Activated CD4-positive, alpha-beta T cell treated with anti-CD3 and anti-CD28 coated beads, Interleukin-2, amount 10 ng/mL, durations not matched to agents 7 days and 5 days (primary cell): ENCODE measurements at regions not wholly inside any gene's neighbourhood (a gene's known extent, or its start where the extent isn't known, plus 50 kb on each side); places are given as distances from the start of the nearest gene placed in this dataset.

Source experiments
- CTCF ChIA-PET: fragments of 350-600 bp; sonication (Branson Sonifier 250); formaldehyde crosslinking; loops from one replicate; lab custom pipeline; 2021; ENCODE audit warnings: antibody characterized with exemption; lab: Charles Lee
- POLR2A ChIA-PET: fragments of 350-600 bp; sonication (Branson Sonifier 250); formaldehyde crosslinking; loops from one replicate; lab custom pipeline; 2021; ENCODE audit warnings: antibody characterized with exemption; lab: Charles Lee
- DNase-seq: peaks from one replicate; pipeline ENCODE4 v3.0.0-alpha.2; 2020
- H3K27ac Mint-ChIP-seq: one replicate; pipeline ENCODE4 v1.8.0; 2021; ENCODE audit warnings: mild to moderate bottlenecking, moderate library complexity, mixed read lengths
- H3K27me3 Mint-ChIP-seq: one replicate; pipeline ENCODE4 v1.8.0; 2021; ENCODE audit warnings: mixed read lengths
- H3K36me3 Mint-ChIP-seq: one replicate; pipeline ENCODE4 v1.8.0; 2021; ENCODE audit warnings: low read depth, mixed read lengths
- H3K4me1 Mint-ChIP-seq: one replicate; pipeline ENCODE4 v1.8.0; 2021; ENCODE audit warnings: mixed read lengths
- H3K4me3 Mint-ChIP-seq: one replicate; pipeline ENCODE4 v1.8.0; 2021; ENCODE audit warnings: mild to moderate bottlenecking, moderate library complexity, mixed read lengths
- H3K9me3 Mint-ChIP-seq: one replicate; pipeline ENCODE4 v1.8.0; 2021; ENCODE audit warnings: mixed read lengths

DNA sequence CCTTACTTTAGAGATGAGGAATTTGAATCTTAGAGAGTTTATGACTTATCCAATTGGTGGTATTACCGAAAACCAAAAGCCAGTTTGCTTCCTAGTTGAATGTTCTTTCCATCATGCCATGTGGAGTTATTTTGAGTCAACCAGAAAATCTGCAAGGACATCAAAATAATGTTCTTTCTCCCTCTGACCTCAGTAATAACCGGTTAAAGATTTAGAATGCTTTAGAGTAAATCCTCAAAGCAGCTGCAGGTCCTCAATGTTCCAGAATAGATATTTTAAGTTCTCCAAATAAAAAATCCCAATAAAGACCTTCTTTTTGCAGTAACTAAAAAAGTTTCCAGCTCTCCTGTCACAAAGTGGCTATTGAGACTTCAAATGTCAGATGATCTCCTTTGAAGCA is 396.6 kb downstream of the ADAMTS20 start:
- Mint-ChIP-seq H3K27me3 (no peaks in the 10 kb centered on the region), H3K4me3 (no peak overlapping the region), H3K4me1 (no peaks in the 10 kb centered on the region), H3K36me3 (no peaks in the 10 kb centered on the region), H3K9me3 (peaks cover 2% of the 10 kb centered on the region), H3K27ac (no peak overlapping the region)
- DNase-seq = no peak
- ChIA-PET POLR2A (no interaction called here), CTCF (interaction anchor here (0.6 kb wide), 1 partner anchor 459 kb away, joined by 3 read pairs; no protein-coding TSS in a partner anchor)

DNA sequence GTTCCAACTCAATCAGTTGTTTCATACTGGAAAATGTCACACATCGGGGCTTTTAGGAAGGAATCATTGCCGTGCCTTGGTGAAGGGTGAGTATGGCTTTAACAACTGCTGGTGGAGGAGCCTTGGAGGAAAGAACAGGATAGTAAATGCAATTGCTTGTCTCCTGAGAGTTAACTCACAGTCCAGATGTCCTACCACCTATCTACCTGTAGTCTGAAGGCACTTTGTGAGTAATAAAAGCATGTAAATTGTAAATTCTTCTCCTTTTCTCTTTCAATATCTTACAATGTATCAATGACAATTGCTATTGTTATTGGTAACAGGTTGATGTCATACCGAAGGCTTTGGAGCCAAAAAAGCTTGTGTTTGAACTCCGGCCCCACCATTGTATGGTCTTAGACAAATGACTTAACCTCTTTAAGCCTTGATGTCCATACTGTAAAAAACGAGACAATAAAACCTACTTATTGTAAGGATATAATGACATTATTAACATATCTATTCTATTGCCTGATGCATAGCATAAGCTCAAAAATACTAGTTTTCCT is 397.4 kb downstream of the ADAMTS20 start:
- CTCF ChIA-PET = no interaction called here
- POLR2A ChIA-PET = no interaction called here
- Mint-ChIP-seq H3K9me3 (peaks cover 2% of the 10 kb centered on the region), H3K4me1 (no peaks in the 10 kb centered on the region), H3K36me3 (no peaks in the 10 kb centered on the region), H3K27me3 (no peaks in the 10 kb centered on the region), H3K27ac (no peak overlapping the region), H3K4me3 (no peak overlapping the region)
- no peak for DNase-seq

DNA sequence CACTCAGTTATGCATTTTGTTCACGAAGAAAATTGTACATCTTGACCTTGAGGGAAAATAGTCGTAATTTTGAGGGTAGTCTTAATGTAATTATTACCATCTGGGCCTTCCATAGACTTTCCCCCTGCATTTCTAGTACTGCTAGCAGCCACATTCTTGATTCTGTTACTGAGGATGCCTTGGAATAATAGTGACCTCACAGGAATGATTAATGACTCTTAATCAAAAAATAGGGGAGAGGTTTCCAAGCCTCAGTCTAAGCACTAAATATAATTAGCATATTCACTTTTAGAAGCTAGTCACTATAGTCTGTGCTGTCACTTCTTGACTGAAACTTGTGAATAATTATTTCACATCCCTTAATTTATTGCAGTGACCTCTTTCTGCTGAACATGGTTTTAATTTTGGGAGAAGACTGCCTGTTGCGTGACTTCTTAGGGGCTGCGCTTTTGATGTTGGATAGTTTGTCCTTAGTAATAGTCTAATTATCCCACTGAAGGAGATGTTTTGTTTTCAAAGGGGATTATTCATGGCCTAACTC is 400.5 kb downstream of the ADAMTS20 start:
- H3K4me1 Mint-ChIP-seq = no peaks in the 10 kb centered on the region
- ChIA-PET POLR2A (no interaction called here), CTCF (interaction anchor here (0.6 kb wide), 1 partner anchor 31 kb away, joined by 3 read pairs; no protein-coding TSS in a partner anchor)
- H3K27ac Mint-ChIP-seq = no peak overlapping the region
- H3K36me3 Mint-ChIP-seq = no peaks in the 10 kb centered on the region
- no peak for DNase-seq
- H3K9me3 Mint-ChIP-seq = no peaks in the 10 kb centered on the region
- H3K4me3 Mint-ChIP-seq = no peak overlapping the region
- H3K27me3 Mint-ChIP-seq = no peaks in the 10 kb centered on the region

DNA sequence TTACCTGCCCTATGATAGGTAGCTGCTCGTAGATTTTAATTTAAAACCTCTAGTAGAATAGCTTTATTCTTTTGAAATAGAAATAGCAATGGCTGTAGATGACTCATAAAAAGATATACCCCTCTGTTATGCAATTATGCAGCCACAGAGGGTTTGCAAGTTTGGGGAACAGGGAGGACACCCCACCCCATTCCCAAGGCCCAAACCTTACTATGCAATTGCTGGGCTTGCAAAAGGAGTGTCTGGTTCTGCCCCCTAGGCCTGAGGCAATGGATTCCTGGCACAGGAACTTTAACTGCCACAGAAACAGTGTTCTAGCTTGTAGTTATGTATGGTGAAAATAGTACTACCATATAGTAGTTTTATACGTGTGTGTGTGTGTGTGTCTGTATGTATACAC is 403.3 kb downstream of the ADAMTS20 start:
- Mint-ChIP-seq H3K4me1 (no peaks in the 10 kb centered on the region), H3K9me3 (no peaks in the 10 kb centered on the region), H3K36me3 (no peaks in the 10 kb centered on the region), H3K4me3 (no peak overlapping the region), H3K27ac (no peak overlapping the region), H3K27me3 (no peaks in the 10 kb centered on the region)
- DNase-seq = no peak
- ChIA-PET POLR2A (no interaction called here), CTCF (no interaction called here)

DNA sequence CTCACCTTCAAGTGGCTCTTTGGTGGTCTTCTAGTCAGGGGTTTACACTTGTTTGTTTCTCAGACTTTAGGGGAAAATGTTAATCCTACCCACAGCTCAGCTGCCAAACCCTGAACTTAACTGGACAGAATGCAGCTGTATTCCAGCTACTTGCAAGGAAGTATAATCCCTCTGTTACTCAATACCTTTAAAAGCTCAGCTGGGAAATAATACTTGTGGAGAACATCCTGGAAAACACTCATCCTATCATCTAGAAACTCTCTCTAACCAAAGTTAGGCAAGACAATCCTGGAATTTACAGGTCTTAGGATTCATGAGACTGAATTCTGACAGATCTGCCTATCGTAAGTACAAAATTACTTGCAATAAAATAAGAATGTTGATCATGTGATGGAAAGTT is 404.1 kb downstream of the ADAMTS20 start:
- no peaks in the 10 kb centered on the region for H3K36me3 Mint-ChIP-seq
- no peaks in the 10 kb centered on the region for H3K9me3 Mint-ChIP-seq
- POLR2A ChIA-PET = no interaction called here
- no peaks in the 10 kb centered on the region for H3K27me3 Mint-ChIP-seq
- CTCF ChIA-PET = no interaction called here
- no peaks in the 10 kb centered on the region for H3K4me1 Mint-ChIP-seq
- H3K27ac Mint-ChIP-seq = no peak overlapping the region
- no peak for DNase-seq
- no peak overlapping the region for H3K4me3 Mint-ChIP-seq

DNA sequence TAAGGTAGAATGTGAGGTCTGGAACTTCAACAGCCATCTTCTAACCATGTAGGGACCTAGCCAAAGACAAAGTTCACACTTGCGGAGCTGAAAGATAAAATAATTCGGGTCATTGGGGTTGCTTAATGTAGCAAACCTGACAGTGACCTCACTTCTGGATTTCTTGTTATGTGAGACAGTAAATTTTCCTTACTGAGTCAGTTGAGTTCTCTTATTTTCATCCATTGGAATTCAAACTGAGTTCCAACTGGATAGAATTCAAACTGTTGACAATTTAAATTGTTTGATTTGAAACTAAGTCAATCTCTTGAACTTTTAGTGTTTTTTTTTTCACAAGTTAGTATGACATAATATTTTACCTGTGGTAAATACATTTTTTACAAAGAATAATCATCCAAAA is 406.5 kb downstream of the ADAMTS20 start:
- Mint-ChIP-seq H3K27ac (no peak overlapping the region), H3K9me3 (no peaks in the 10 kb centered on the region), H3K4me1 (no peaks in the 10 kb centered on the region), H3K27me3 (no peaks in the 10 kb centered on the region), H3K36me3 (no peaks in the 10 kb centered on the region), H3K4me3 (no peak overlapping the region)
- CTCF ChIA-PET = no interaction called here
- POLR2A ChIA-PET = no interaction called here
- DNase-seq = no peak

DNA sequence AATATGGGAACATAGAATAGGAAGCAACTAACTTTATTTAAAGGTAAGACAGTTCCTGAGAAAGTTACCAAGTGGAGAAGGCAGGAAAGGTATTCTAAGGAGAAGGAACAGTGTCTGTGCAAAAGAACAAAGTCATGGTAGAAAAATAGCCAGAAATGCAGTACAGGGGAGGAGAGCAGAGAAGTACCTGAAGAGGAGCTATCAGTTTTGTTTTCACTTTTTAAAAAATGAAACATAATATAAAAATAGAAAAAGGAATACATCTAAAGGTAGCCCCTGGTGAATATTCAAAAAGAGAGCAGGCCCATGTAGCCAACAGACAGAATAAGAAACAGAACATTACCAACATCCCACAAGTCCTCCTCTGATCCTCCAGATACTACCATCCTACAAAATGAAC is 408.7 kb downstream of the ADAMTS20 start:
- Mint-ChIP-seq H3K9me3 (no peaks in the 10 kb centered on the region), H3K27ac (no peak overlapping the region), H3K4me1 (no peaks in the 10 kb centered on the region), H3K4me3 (no peak overlapping the region), H3K36me3 (no peaks in the 10 kb centered on the region), H3K27me3 (no peaks in the 10 kb centered on the region)
- DNase-seq = no peak
- ChIA-PET CTCF (interaction anchor here (0.6 kb wide), 1 partner anchor 1918 kb away, joined by 3 read pairs; no protein-coding TSS in a partner anchor), POLR2A (no interaction called here)

DNA sequence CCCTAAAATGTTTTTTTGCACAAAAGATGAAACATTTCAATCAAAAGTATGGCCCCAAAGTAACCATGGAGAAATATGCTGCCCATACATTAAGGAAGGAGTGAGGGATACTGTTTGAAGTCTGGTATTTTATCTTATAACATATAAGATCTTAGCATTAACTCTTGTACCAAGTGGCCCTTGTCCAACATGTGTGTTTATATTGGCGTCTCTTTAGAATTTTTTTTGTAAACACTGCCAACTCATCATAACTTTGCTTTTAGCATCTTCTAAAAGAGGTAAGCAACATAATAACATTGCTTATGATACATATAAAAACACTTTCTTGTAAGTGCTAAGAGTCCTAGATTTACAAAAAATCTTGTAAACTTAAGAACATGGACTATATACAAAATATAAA is 419.7 kb downstream of the ADAMTS20 start:
- Mint-ChIP-seq H3K4me1 (no peaks in the 10 kb centered on the region), H3K27me3 (no peaks in the 10 kb centered on the region), H3K9me3 (no peaks in the 10 kb centered on the region), H3K4me3 (no peak overlapping the region), H3K36me3 (no peaks in the 10 kb centered on the region), H3K27ac (no peak overlapping the region)
- CTCF ChIA-PET = no interaction called here
- DNase-seq = no peak
- POLR2A ChIA-PET = no interaction called here

DNA sequence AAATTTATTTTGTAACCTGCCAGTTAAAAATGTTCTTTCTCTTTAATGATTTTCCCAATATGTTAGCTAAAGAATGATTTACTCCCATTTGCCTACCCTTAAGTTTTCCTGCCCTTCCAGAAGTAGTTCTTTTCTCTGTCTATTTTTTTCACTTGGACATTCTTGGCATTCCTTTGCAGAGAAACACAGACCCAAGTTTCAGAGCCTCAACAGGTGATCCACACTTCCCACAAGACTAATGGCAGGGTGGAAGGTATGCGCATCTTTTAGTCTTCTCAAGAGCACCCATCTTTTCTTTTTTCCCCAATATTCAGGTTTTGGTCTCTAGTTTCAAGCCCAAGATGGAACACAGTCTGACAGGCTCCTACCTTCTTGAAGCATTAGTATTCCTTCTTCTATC is 420.7 kb downstream of the ADAMTS20 start:
- POLR2A ChIA-PET = no interaction called here
- H3K4me1 Mint-ChIP-seq = no peaks in the 10 kb centered on the region
- CTCF ChIA-PET = no interaction called here
- H3K27ac Mint-ChIP-seq = no peak overlapping the region
- DNase-seq = no peak
- no peaks in the 10 kb centered on the region for H3K9me3 Mint-ChIP-seq
- no peaks in the 10 kb centered on the region for H3K27me3 Mint-ChIP-seq
- H3K36me3 Mint-ChIP-seq = no peaks in the 10 kb centered on the region
- H3K4me3 Mint-ChIP-seq = no peak overlapping the region

DNA sequence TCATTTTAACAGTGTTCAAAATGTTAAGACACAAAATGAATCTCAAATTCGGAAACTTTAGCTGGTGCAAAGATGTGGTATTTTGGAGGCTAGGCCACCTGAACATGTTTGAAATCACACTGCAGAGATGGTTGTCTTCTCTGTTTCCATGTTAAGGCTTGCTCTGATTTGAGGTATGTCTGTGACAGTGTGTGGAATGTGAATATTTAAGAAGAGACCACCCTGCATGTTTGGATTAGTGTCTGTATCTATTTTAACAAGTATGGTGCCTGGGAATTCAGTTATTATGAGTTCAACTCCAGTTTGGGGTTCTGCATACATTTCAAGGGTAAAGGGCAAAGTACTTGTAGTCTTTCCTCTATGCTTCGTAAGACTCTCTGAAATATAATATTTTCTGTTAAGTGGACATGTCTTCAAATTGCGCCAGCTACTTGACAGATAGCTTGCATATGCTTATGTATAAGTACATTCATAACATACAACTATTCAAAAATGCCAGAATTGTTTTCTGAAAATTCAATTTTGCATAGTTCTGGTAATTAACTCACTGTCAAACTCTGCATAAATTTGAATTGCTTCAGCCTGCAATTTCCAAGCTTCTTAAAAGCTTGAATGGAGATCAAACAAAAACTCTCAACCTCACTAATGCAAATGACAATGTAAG is 424.0 kb downstream of the ADAMTS20 start:
- H3K36me3 Mint-ChIP-seq = no peaks in the 10 kb centered on the region
- no peaks in the 10 kb centered on the region for H3K4me1 Mint-ChIP-seq
- POLR2A ChIA-PET = no interaction called here
- no peaks in the 10 kb centered on the region for H3K9me3 Mint-ChIP-seq
- CTCF ChIA-PET = no interaction called here
- H3K27me3 Mint-ChIP-seq = no peaks in the 10 kb centered on the region
- H3K27ac Mint-ChIP-seq = no peak overlapping the region
- no peak for DNase-seq
- H3K4me3 Mint-ChIP-seq = no peak overlapping the region

DNA sequence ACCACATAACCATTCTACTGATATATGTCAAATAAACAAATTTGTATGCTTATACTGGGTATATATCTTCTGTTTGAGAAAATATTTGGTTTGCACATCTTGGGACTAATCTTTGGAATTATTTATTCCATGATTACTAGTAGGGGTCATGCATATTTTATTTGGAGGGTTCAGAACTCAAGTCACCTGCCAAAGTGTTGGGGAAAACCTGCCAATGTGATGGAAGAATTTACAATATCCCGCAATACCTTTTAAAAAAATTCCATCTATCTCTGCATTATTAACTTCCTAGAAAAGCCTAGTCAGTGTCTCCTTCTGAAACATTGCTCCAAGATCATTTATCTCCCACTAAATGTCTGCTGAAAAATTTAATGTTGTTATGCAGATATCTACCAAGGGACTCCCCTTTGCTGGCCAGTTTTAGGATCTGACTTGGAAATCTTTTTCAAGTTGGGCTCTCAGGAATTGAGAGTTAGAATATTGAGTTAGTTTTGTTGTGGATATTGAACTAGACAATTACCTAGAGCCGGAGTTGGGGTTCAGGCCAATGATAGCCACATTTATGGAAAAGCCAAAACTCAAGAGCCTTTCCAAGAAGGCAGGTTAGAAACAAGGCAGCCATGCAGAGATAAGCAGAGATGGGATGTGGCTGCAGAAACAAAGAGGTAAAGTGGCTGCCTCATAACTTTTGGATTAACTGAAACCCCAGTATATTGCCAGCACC is 425.2 kb downstream of the ADAMTS20 start:
- H3K36me3 Mint-ChIP-seq = no peaks in the 10 kb centered on the region
- no peak overlapping the region for H3K27ac Mint-ChIP-seq
- CTCF ChIA-PET = no interaction called here
- no peaks in the 10 kb centered on the region for H3K9me3 Mint-ChIP-seq
- no peak for DNase-seq
- H3K4me1 Mint-ChIP-seq = no peaks in the 10 kb centered on the region
- H3K27me3 Mint-ChIP-seq = no peaks in the 10 kb centered on the region
- POLR2A ChIA-PET = no interaction called here
- no peak overlapping the region for H3K4me3 Mint-ChIP-seq

DNA sequence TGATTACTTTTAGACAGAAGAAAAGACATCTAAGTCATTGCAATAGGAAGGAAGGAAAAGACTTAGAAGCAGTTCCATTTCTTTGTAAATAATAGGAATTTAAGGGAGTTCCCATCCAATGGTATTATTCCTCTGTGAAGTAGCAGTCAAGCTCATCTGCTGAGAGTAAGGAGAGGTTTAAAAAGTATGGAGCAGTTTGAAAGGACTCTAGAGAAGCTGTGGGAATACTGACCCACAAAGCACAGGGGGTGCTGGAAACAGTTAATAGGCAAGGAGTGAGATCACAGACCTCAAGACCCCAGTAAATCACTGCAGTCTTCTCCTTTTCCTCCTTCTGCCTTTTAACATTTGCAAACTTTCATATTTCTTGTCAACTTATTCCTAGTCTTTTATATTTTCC is 428.5 kb downstream of the ADAMTS20 start:
- Mint-ChIP-seq H3K27ac (no peak overlapping the region), H3K4me3 (no peak overlapping the region), H3K9me3 (no peaks in the 10 kb centered on the region), H3K27me3 (no peaks in the 10 kb centered on the region), H3K36me3 (no peaks in the 10 kb centered on the region), H3K4me1 (no peaks in the 10 kb centered on the region)
- POLR2A ChIA-PET = no interaction called here
- CTCF ChIA-PET = no interaction called here
- DNase-seq = no peak

DNA sequence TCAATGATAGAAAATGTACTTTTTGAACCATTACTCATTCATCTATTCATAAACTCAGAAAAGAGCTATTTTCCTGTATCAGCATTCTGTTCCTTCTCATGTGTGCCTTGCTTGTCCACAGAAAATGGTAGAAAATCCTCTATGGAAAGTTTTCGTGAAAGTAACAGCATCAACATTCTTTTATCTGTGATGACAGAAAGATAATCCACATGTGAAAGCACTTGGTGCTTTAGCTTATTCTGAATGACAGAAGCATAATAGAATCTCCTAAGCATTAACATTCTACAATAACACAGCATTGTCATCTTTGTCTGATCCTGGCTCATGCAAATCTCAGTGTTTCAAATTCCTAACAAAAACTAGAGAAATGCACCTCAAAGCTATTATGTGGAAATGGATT is 431.9 kb downstream of the ADAMTS20 start:
- Mint-ChIP-seq H3K9me3 (no peaks in the 10 kb centered on the region), H3K27me3 (no peaks in the 10 kb centered on the region), H3K36me3 (no peaks in the 10 kb centered on the region), H3K4me3 (no peak overlapping the region), H3K27ac (no peak overlapping the region), H3K4me1 (no peaks in the 10 kb centered on the region)
- DNase-seq = no peak
- CTCF ChIA-PET = interaction anchor here (0.5 kb wide), 1 partner anchor 32 kb away, joined by 3 read pairs; no protein-coding TSS in a partner anchor
- POLR2A ChIA-PET = no interaction called here
